ENCODE measurements at regions not wholly inside any gene's neighbourhood (a gene's known extent, or its start where the extent isn't known, plus 50 kb on each side); places are given as distances from the start of the nearest gene placed in this dataset.

DNA sequence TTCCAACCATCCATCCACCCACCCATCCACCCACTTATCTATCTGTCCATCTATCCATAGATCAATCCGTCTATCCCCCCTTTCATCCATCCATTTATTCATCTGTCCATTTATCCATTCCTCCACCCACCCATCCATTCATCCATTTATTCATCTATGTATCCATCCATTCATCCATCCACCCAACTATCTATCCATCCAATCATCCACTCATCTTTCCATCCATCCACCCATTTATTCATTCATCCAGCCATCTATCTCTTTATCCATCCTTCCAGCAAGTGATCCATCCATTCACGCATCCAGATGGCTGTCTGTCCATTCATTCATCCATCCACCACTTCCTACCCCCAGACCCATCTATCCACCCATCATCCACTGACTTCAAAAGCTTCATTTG is 84.0 kb upstream of the CD99 start:
- DNase-seq = no peak

DNA sequence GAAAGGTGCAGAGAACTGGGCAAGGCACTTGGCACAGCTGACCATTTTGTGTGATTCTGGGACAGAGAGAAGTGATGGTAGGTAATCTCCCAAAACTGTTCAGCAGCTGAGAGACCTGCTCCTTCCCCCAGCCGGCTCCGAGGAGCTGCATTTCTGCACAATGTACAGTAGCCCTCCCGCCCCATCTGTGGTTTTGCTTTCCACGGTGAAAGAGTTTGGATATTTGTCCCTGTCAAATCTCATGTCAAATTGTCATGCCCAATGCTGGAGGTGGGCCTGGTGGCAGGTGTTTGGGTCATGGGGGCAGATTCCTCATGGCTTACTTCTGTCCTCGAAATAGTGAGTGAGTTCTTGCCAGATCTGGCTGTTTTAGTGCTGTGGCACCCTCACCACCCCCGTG is 90.5 kb upstream of the CD99 start:
- DNase-seq = no peak

DNA sequence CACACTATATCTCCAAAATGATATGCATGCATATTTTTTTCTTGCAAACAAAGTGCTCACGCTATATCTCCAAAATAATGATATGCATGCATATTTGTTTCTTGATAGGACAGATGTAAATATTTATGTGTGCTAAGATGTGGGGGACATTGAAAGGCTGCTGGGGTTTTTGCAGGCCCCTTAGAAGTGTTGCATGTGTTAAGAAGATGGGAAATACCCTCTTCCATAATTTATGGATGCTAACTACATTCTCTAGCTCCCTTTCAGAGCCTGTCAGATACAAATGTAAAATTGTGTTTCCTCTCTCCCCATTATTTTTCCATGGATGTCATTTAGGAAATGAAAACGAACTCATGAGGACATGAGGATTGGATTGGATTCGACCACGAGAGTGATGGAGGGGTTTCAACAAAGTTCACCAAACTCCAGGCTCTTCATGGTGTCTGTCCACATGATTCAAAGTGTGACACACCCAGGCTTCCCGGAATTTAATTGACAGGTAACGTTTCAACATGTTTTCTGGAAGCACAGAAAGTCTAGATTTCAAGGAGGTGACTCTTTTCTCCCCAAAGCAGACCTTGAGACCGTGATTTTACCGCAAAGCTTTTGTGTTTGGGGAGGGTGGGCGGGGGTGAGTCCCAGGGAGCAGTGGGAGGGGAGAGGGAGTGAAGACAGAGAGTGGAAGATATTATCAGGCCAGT is 94.4 kb upstream of the CD99 start:
- no peak for DNase-seq

DNA sequence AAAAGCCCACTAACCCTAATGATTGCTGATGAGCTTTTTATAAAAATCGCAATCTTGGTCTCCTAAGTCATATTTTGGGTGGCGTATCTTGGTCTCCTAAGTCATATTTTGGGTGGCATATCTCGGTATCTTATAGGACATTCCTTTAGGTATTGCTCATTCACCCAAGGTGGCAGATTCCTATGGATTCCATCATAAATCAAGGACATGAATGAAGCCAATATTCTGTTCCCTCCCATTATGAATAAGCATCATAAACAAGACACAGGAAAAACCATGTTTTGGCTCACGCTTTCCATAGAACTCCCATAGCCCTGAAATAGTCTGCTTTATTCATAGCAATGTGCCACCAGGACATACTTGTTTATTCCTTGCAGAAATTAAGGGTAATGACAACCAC is 95.0 kb upstream of the CD99 start:
- no peak for DNase-seq

DNA sequence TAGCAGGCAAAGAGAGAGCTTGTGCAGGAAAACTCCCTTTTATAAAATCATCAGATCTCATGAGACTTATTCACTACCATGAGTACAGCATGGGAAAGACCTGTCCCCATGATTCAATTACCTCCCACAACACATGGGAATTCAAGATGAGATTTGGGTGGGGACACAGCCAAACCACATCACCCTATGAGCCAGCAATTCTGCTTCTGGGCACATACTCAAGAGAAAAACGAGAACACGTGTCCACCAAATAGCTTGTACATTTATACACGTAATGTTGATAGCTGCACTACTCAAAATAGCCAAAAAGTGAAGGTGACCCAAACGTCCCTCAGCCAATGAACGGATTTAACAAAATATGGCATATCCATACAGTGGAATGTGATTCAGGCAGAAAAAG is 94.5 kb upstream of the DHRSX start:
- no peak for DNase-seq

DNA sequence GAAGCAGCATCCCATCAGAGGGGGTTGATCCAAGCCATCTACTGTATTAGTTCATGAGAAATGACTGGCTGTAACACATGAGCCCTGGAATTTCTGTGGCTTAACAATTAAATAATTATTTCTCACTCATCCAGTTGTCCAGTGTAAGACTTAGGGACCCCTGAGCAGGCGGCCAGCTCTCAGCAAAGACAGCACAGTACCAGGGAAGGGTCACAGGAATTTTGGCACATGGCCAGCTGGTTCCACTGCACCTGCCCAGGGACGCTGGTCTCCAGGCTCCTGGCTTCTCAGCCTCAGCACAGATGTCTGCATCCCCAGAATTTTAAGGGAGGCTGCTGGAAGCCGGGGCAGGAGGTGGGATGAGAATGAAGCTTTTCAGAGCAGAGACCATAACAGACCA is 93.7 kb upstream of the DHRSX start:
- DNase-seq = no peak

DNA sequence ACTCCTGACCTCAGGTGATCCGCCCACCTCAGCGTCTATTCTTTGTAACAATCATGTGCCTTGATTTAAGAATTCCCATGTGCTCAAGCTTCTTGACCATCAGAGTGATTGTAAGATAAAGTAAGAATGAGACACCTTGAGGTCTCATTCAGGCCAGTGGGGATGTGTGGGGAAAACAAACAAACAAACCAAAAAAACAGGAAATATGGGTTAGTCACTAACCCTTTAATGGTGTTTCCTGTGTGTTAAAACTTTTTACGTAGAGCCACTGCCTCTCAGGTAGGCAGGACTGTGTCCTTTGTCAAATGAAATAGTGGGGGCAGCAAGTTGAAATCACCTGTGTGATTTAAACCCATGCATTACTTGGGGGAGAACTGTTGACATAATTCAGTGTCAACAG is 91.5 kb upstream of the DHRSX start:
- DNase-seq = no peak

DNA sequence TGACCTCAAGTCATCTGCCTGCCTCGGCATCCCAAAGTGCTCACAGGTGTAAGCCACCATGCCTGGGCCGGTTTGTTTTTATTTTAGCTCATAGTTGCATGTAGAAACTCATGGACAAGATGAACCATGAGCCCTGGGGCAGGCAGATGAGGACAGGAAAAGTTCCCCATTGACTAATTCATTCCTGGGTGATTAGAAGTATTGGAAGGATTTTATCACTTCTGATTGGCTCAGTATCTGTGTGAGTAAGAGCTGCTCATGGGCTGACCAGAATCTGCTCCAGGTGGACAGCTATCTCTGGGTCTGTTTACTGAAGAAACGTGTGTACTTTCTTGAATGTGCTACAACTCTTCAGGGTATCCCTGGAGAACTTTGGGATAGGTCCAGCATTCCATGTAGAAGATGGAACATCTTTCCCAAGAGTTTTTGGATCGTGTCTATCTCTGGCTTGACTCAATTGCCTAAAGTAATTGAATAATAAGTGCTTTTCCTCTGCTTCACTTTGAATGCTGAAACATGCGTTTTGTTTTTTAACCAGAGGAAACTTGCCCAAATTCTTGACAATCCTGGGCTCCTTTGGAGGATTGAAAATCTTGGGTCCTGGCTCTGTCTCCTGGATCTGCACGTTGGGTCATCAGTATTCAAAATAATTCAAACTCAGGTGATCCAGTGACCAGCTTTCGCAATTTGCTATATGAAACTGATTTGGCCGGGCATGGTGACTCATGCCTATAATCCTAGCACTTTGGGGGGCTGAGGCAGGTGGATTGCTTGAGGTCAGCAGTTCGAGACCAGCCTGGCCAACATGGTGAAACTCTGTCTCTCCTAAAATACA is 88.6 kb upstream of the DHRSX start:
- DNase-seq = no peak

DNA sequence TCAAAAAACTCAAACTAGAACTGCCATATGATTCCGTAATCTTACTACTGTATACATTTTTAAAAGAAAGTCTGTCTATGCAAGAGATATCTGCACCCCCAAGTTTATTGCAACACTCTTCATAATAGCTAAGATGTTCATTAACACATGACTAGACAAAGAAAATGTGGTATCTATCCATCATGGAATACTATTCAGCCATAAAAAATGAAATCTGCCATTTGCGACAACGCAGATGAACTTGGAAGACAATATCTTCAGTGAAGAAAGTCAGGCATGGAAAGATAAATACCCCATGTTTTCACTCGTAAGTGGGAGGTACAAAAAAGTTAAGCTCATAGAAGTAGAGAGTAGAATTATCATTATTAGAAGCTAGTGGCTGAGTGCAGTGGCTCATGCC is 87.3 kb upstream of the DHRSX start:
- DNase-seq = no peak

DNA sequence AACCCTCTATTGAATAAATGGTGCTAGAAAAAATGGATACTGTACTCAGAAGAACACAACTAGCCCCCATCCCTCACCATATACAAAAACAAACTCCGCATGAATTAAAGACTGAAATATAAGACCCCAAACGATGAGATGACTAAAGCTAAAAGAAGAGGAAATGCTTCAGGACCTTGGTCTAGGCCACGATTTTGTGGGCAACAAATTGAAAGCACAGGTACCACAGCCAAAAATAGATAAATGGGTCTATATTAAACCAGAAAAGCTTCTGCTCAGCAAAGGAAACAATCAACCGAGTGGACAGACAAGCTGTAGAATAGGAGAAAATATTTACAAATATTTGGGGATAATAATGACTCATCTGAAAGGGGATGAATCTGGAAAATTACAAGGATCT is 86.4 kb upstream of the DHRSX start:
- no peak for DNase-seq

DNA sequence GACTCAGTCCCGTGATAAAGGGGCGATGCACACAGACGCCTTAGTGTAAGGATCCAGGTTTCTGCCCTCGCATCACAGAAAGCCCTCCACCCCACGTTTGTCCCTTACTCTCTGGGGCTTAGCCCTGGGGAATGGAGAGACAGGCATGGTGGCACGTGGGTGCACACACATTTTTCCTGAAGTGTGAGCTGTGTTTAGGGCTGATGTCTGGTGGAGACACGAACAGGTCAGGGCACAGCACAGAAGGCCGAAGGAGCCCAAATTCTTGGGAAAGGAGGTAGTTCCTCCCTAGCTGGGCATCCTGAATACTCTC is 84.3 kb upstream of the DHRSX start:
- DNase-seq = no peak

DNA sequence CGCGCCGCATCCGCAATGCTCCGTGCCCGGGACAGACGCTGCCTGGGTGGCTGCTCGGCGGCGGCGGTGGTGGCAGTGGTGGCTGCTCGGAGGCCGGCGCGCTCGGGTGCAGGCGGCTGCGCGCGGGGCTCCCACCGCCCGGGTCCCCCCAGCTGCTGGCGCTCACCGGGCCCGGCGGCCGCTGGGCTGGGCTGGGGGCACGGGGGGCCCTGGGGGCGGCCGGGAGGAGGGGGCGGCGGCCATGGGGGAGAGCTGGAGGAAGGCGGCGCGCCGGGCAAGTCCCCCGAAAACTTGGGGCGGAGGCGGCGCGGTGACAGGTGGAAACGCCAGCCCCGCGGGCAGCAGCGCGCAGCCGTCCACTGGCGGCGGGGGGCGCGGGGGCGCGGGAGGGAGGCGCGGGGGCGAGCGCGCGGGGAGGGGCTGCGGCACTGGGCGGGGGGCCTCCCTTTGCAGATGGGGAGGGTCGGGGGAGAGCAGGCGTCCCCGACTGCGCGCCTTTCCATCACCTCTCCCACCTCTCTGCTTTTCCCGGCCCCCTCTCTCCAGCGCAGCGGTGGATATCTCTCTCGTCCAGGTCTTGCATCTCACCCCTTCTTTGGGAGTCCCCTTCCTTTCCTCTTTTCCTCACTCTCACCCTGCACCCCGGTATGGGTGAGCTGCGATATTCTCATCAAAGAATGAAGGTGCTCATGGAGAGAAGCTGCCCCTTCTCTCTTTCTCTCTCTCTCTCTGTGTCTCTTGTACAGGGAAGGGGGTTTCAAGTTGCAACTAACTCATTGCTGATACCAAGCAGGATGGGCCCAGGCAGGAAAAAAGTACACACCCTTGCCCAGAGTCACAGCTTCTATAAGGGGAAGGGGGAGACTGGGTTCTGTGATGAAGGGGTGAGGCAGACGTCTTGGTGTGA is 83.7 kb upstream of the DHRSX start:
- no peak for DNase-seq

DNA sequence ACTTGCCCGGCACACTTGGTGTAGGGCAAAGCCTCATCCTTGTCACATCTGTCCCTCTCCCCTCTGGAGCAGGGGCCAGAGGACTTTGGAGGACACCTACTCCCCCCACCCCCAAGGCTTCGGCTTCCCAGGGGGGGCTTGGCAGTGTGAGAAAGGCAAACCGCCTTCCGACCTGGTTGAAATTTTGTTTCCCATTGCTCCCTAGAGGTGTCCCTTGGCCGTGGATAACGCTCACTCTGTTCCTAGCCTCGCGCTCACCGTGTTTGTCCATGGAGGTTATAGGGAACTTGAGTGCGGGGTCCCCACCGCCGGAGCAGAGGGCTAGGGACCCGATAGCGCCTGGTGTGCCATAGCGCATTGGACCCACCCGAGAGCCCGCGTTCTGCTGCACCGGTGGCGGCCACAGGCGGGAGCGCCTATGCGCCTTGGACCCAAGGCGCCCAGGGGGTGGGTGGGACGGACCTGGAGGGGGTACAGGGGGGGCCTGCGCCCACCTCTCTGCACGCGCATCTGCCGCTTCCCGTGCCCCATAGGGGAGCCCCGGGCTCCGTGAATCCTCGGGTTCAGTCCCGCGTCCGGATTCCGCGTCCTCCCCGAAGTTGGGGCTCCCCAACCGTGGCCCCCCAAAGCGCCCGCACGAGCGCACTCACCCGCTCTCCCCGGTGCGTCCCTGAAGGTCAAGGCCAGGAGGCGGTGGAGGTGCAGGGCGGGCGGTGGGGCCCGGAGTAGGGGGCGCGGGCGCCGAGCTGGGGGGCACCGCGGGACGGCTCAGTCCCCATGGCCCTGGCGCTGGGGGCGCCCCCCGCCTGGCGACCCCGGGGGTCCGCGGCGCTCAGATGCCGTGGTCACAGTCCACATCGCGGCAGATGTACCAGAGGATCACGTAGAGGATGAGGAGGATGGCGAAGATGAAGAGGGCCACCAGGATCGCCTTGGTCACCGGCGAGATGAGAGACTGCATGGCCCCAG is 82.7 kb upstream of the DHRSX start:
- no peak for DNase-seq

DNA sequence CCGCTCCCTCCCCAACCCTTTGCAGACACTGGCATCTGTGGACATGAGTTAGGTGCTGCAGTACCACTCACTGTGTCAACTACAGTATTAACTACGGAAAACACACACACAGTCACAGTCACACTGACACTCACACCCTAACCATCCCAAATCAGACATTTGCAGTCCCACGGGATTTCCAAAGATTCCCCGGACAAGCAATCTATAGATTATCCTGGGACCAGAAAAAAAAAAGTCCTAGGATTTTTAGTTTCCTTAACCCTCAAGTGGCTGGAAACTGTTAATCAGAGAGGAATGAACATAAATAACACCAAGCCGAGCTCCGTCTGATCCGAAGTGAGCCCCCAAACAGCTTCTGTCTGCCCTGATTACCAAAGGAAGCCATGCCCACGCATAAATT is 81.9 kb upstream of the DHRSX start:
- no peak for DNase-seq

DNA sequence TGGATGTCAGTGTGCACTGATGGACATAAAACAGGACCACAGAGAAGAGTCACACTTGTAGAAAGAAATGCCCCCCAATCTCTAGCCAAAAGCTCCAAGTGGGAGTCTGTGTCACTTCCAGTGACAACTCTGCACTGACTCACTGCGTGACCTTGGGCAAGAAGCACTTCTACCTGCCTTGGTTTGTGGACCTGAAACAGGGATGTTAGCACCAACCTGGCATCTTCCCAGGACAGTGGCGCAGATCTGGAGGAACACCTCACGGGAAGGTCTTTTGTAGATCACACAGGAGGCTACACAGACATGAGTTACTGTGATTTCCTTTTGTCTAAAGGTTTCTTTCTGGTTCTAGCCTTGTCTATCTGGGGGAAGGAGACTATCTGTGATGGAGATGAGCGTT is 80.5 kb upstream of the DHRSX start:
- DNase-seq = no peak

DNA sequence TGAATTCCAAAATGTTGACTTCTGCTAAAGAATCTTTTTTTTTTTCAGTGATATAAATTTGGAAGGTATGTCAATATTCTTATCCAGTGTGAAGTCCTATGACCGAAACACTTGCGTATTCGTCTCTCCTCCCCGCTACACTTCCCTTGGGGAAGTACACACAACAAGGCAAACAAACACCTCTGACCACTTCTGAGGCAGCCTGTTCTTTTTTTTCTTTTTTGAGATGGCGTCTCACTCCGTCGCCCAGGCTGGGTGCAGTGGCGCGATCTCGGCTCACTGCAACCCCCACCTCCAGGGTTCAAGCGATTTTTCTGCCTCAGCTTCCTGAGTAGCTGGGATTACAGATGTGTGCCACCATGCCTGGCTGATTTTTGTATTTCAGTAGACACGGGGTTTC is 78.1 kb upstream of the DHRSX start:
- no peak for DNase-seq

DNA sequence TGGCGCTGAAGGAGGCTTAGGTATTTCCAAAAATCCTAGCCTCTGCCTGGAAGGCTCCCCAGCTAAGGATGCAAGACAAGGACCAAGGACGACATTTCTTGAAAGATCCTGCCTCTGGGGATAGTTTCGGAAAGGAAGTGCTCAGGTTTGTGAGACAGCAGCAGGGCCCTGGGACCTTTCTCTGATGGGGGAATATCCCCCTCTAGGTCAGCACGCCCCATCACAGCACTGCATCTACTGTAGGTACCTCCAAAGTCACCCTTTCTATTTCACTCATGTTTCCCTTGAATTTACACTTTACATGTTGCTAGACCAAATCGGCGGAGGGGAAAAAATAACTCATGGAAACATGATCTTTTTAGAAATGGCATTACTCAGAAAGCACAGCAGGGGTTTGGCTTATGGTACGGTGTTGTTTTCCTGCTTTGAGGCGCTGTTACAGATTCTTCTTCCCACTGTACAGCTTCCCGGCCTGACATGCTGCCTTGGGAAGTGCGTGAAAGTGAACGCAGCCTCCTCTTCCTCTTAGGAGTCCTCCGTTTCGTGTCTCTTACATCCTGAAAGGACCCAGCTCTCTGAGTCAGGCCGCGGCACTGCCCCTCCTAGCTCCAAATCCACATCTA is 77.2 kb upstream of the DHRSX start:
- no peak for DNase-seq

DNA sequence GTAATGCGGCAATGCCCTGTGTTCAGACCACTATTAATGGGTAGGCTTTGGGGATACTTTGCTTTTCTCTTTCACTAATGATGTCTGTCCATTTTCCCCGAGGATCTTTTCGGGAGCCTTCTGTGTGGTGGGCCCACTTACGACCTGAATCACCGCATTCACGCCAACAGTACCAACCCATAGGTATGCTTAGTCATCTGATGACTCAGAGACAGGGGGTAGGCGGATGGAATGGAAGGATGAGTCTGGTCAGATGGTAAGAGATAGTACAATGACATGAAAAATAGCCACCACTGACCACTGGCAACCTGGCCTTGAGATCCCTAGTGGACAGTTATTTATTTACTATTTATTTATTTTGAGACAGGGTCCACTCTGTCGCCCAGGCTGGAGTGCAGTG is 76.0 kb upstream of the DHRSX start:
- no peak for DNase-seq

DNA sequence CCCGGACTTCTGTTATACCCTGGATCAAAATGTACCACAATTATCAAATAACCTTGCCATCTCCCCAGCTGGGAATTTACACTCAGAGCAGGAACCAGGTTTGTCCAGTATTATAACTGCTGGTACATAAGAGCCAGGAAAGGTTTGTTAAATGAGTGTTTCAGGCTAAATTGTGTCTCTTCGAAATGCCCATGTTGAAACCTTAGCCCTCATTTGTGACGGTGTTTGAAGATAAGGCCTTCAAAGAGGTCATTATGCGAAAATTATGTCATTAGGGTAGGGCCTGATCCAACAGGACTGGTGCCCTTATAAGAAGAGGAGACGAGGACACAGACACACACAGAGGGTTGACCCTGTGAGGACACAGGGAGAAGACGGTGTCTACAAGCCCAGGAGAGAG is 73.5 kb upstream of the DHRSX start:
- no peak for DNase-seq

DNA sequence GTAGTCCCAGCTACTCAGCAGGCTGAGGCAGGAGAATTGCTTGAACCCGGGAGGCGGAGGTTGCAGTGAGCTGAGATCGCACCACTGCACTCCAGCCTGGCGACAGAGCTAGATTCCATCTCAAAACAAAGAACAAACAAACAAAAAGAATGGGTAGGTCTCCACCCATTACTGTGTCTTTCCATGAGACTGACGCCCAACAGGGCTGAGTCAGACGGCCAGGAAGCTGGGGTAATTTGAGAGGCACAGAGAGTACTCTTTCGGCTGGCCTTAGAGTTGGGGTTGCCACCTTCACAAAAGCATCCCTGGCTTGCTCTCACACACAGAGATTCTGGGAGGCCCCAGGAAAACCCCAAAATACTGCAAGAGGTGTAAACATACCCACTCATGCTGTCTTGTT is 72.0 kb upstream of the DHRSX start:
- DNase-seq = no peak

DNA sequence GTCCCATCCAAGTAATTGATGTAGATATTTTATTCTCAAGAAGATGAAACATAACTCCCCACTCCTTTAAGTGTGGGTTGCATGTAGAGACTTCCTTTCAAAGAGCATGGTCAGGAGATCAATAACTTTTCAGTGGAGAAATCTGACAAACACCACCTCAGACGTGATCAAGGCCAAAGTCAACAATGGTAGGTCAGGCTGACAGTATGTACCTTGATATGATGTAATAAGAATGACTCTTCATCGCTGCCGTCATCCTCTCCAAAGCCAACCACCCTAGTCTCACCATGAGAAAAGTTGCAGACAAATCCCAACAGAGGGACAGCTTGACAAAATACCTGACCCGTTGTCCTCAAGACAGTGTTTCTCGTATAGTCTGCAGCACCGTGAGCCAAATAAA is 67.3 kb upstream of the DHRSX start:
- DNase-seq = no peak

DNA sequence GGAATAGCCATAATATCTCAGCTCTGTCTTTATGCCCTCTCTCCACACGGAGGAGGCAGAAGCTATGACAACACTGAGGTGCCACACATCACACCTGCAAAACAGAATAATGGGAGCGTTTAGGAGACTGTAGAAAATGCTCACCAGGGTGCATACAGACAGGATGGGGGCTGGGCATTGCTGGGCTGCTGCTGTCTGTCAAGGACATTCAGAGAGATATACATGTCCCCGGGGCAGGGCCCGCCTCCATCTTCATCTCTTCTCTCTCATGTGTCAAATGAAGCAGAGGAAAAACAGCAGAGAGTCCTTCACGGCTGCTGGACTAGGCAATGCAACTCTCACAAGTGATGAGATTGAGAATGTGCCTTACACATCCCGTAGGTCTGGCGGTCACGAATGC is 65.3 kb upstream of the DHRSX start:
- DNase-seq = no peak

Measured in activated CD4-positive, alpha-beta T cell treated with anti-CD3 and anti-CD28 coated beads, Interleukin-2, amount 50 U/mL, for 16 hours (primary cell).